A549 (cell line): ENCODE measurements at regions not wholly inside any gene's neighbourhood (a gene's known extent, or its start where the extent isn't known, plus 50 kb on each side); places are given as distances from the start of the nearest gene placed in this dataset.
A peak's percentile ranks its signal among the peaks of the same experiment; 100 is the strongest.

Source experiments
- ATAC-seq, 2 experiments: fragments of 200-7000 bp in 1 of 2; fragments of >200 bp in 1 of 2; cut with Nextera tagmentation in 1 of 2; cut with Tn5 transposase in 1 of 2; 3 replicates each; pipeline versions ENCODE4 v1.8.0 to v1.9.1; 2018 to 2020; ENCODE audit warnings: mild to moderate bottlenecking in 1 of 2, moderate library complexity in 1 of 2
- CTCF ChIA-PET: fragments of 300-600 bp; sonication (Branson Sonifier 250); formaldehyde crosslinking; extraction: SDS; loops from one replicate; lab custom pipeline; 2021; ENCODE audit warnings: antibody characterized with exemption, inconsistent platforms; lab: Yijun Ruan, JAX
- POLR2A ChIA-PET: fragments of 350-600 bp; formaldehyde crosslinking; extraction: SDS; loops from one replicate; lab custom pipeline; 2021; ENCODE audit warnings: antibody characterized with exemption, inconsistent platforms; lab: Yijun Ruan, JAX
- DNase-seq, 2 experiments: peaks; one replicate each; pipeline versions ENCODE4 v3.0.0 to v3.0.0-alpha.2; 2011 to 2016; ENCODE audit warnings: low read depth in 1 of 2, low spot score in 1 of 2
- FAIRE-seq: peaks from 2 replicates; lab custom pipeline; 2011; peaks lifted over from hg19 to GRCh38; lab: Jason Lieb, UNC
- H3K27ac ChIP-seq, 2 experiments: fragments of >200 bp; sonication (Bioruptor Twin); formaldehyde crosslinking; 3 replicates each; pipeline ENCODE4 v1.5.1; 2016 to 2017
- H3K4me1 ChIP-seq: fragments of >200 bp; sonication (Bioruptor Twin); formaldehyde crosslinking; 3 replicates; pipeline ENCODE4 v1.6.1; 2016
- H3K4me2 ChIP-seq: fragments of >200 bp; sonication (Bioruptor Twin); formaldehyde crosslinking; 3 replicates; pipeline ENCODE4 v1.6.1; 2016
- H3K4me3 ChIP-seq: fragments of >200 bp; sonication (Bioruptor Twin); formaldehyde crosslinking; 3 replicates; pipeline ENCODE4 v1.5.1; 2016
- H3K9me3 ChIP-seq: fragments of >200 bp; sonication (Bioruptor Twin); formaldehyde crosslinking; 3 replicates; pipeline ENCODE4 v1.6.1; 2016
- BHLHE40 ChIP-seq: IDR thresholded peaks from 2 replicates; pipeline ENCODE4 v1.6.1; 2012; ENCODE audit warnings: low read depth, low read length, inconsistent platforms
- CBX2 ChIP-seq: fragments of 200-600 bp; sonication (generic); IDR thresholded peaks from 2 replicates; pipeline ENCODE4 v1.6.1; 2016; ENCODE audit warnings: low read depth, mild to moderate bottlenecking, borderline replicate concordance
- CBX8 ChIP-seq: fragments of 200-600 bp; sonication (generic); IDR thresholded peaks from 2 replicates; pipeline ENCODE4 v1.6.1; 2016
- CHD4 ChIP-seq: fragments of 200-600 bp; sonication (generic); IDR thresholded peaks from 2 replicates; pipeline ENCODE4 v1.6.1; 2016; ENCODE audit warnings: antibody characterized with exemption, mild to moderate bottlenecking, borderline replicate concordance
- E2F6 ChIP-seq: IDR thresholded peaks from 2 replicates; pipeline ENCODE4 v1.6.1; 2012; ENCODE audit warnings: low read depth, borderline replicate concordance
- EHMT2 ChIP-seq: fragments of 200-600 bp; sonication (generic); IDR thresholded peaks from 2 replicates; pipeline ENCODE4 v1.6.1; 2016; ENCODE audit warnings: antibody characterized with exemption, low read depth, mild to moderate bottlenecking, moderate library complexity
- ELK1 ChIP-seq: fragments of 150-350 bp; IDR thresholded peaks from 2 replicates; pipeline ENCODE4 v1.6.1; 2014; ENCODE audit warnings: low read depth, mild to moderate bottlenecking, low read length
- ESRRA ChIP-seq: fragments of 150-350 bp; IDR thresholded peaks from 2 replicates; pipeline ENCODE4 v1.6.1; 2014; ENCODE audit warnings: mild to moderate bottlenecking, low read length, borderline replicate concordance
- FOSL2 ChIP-seq, 2 experiments: fragments of 450-650 bp in 1 of 2; fragments of >200 bp in 1 of 2; sonication (Bioruptor Twin) in 1 of 2; formaldehyde crosslinking; IDR thresholded peaks; 2 replicates each; pipeline versions ENCODE4 v1.5.0 to v1.6.1; 2016 to 2020; ENCODE audit warnings: mild to moderate bottlenecking in 1 of 2, moderate library complexity in 1 of 2
- FOXS1 ChIP-seq: fragments of 250-450 bp; sonication (Bioruptor Pico); IDR thresholded peaks from 2 replicates; pipeline ENCODE4 v1.5.0; 2020; ENCODE audit warnings: mild to moderate bottlenecking, moderate library complexity
- HEYL ChIP-seq: fragments of 250-450 bp; sonication (Bioruptor Pico); IDR thresholded peaks from 2 replicates; pipeline ENCODE4 v1.8.0; 2021; ENCODE audit warnings: mild to moderate bottlenecking, moderate library complexity
- HOXB5 ChIP-seq: fragments of 250-450 bp; sonication (Bioruptor Pico); IDR thresholded peaks from 2 replicates; pipeline ENCODE4 v1.5.0; 2020; ENCODE audit warnings: mild to moderate bottlenecking, moderate library complexity
- JUN ChIP-seq, 2 experiments: fragments of >200 bp; sonication (Bioruptor Twin); formaldehyde crosslinking; IDR thresholded peaks; 2 replicates in 1 of 2; 3 replicates in 1 of 2; pipeline ENCODE4 v1.6.1; 2016 to 2017
- JUNB ChIP-seq: fragments of >200 bp; sonication (Bioruptor Twin); formaldehyde crosslinking; IDR thresholded peaks from 2 replicates; pipeline ENCODE4 v1.6.1; 2016
- KDM5A ChIP-seq: fragments of 200-600 bp; sonication (generic); IDR thresholded peaks from 2 replicates; pipeline ENCODE4 v1.6.1; 2016; ENCODE audit warnings: antibody characterized with exemption, mild to moderate bottlenecking
- NPAS2 ChIP-seq: fragments of 250-450 bp; sonication (Bioruptor Pico); IDR thresholded peaks from 2 replicates; pipeline ENCODE4 v1.8.0; 2022; ENCODE audit warnings: mild to moderate bottlenecking, moderate library complexity, borderline replicate concordance
- POLR2AphosphoS2 ChIP-seq: conservative IDR thresholded peaks from 2 replicates; pipeline ENCODE4 v1.6.1; 2012; ENCODE audit warnings: low read length, improper control_type of control experiment, inconsistent platforms
- REST ChIP-seq: fragments of 200-600 bp; sonication (generic); IDR thresholded peaks from 2 replicates; pipeline ENCODE4 v1.6.1; 2016; ENCODE audit warnings: antibody characterized with exemption, mild to moderate bottlenecking, moderate library complexity
- RFX5 ChIP-seq: fragments of 450-650 bp; IDR thresholded peaks from 2 replicates; pipeline ENCODE4 v1.7.1; 2014; ENCODE audit warnings: antibody characterized with exemption, mild to moderate bottlenecking, moderate library complexity
- RNF2 ChIP-seq: fragments of 200-600 bp; sonication (generic); IDR thresholded peaks from 2 replicates; pipeline ENCODE4 v1.6.1; 2016; ENCODE audit warnings: low read depth, mild to moderate bottlenecking, antibody characterized with exemption, moderate library complexity, borderline replicate concordance
- TP53 ChIP-seq: fragments of 250-450 bp; sonication (Bioruptor Pico); IDR thresholded peaks from 2 replicates; pipeline ENCODE4 v1.5.0; 2021; ENCODE audit warnings: mild to moderate bottlenecking, moderate library complexity
- ZC3H11A ChIP-seq: fragments of 450-650 bp; IDR thresholded peaks from 2 replicates; pipeline ENCODE4 v1.6.1; 2014; ENCODE audit warnings: antibody characterized with exemption, mild to moderate bottlenecking
- ZNF302 ChIP-seq: fragments of 250-450 bp; sonication (Bioruptor Pico); IDR thresholded peaks from 2 replicates; pipeline ENCODE4 v1.9.0; 2021; ENCODE audit warnings: inconsistent platforms, mild to moderate bottlenecking, moderate library complexity
- WGBS: methylation state at CpG from one replicate; pipeline ENCODE4 v1.1.6; 2017; ENCODE audit errors: missing lambda C conversion rate; 5-methylcytosine and 5-hydroxymethylcytosine counted together

GRCh38 chr12:67592228-67593011 is 56.1 kb upstream of the DYRK2 start (continued):
- TF ChIP-seq REST = no peak
- no peak for TF ChIP-seq FOXS1 (CRISPR knock-in tag)
- TF ChIP-seq CBX2 = no peak
- no peak for TF ChIP-seq ZC3H11A
- TF ChIP-seq ELK1 = no peak
- TF ChIP-seq ZNF302 (CRISPR knock-in tag) = no peak
- no peak for TF ChIP-seq FOSL2 (IDR thresholded peaks at IDR 0.05)
- TF ChIP-seq FOSL2 (CRISPR knock-in tag; IDR thresholded peaks at IDR 0.05) = no peak
- no peak for TF ChIP-seq CBX8

- H3K27ac ChIP-seq = no peak overlapping the region
- CTCF ChIA-PET = no interaction called here
- H3K9me3 ChIP-seq = no peaks in the 10 kb centered on the region
- no peak for TF ChIP-seq NPAS2 (CRISPR knock-in tag)
- TF ChIP-seq CBX8 = no peak
- no peak for TF ChIP-seq ESRRA
- no peak for TF ChIP-seq EHMT2
- no peak for TF ChIP-seq TP53
- no peak for TF ChIP-seq HEYL (CRISPR knock-in tag)
- no peak for TF ChIP-seq CHD4
- POLR2A ChIA-PET = no interaction called here
- DNase-seq (peak; percentile 5 to 7), FAIRE-seq (no peak), ATAC-seq (peak in 1 of 2 experiments; percentile 54; a peak in 2 of 6 replicates)
- no peak overlapping the region; the same call in 2 of the 3 replicates for H3K4me2 ChIP-seq
- peaks cover 7% of the 10 kb centered on the region for H3K4me1 ChIP-seq
- no peak overlapping the region for H3K4me3 ChIP-seq
These were observed 55.5 kb upstream of the DYRK2 start for GRCh38 chr12:67593041-67593440.

- H3K4me2 ChIP-seq = no peak overlapping the region
These were observed 54.8 kb upstream of the DYRK2 start for GRCh38 chr12:67593461-67594330.

More at GRCh38 chr12:67593461-67594330, 54.8 kb upstream of the DYRK2 start:
- ChIA-PET POLR2A (no interaction called here), CTCF (interaction anchor here (1.0 kb wide), 1 partner anchor 495 kb away, joined by 3 read pairs; no protein-coding TSS in a partner anchor)
- ATAC-seq (no peak), FAIRE-seq (no peak), DNase-seq (no peak)
- no peak for TF ChIP-seq BHLHE40
- no peak for TF ChIP-seq HOXB5
- TF ChIP-seq ELK1 = no peak
- TF ChIP-seq EHMT2 = no peak
- TF ChIP-seq RFX5 = no peak
- TF ChIP-seq JUNB = no peak
- no peak for TF ChIP-seq E2F6
- no peak for TF ChIP-seq KDM5A
- no peak for TF ChIP-seq RNF2
- TF ChIP-seq JUN (IDR thresholded peaks at IDR 0.05) = no peak
- TF ChIP-seq POLR2AphosphoS2 = no peak
- Histone ChIP-seq H3K9me3 (no peaks in the 10 kb centered on the region), H3K4me1 (peaks cover 7% of the 10 kb centered on the region), H3K27ac (0 out of 6 replicates have a peak overlapping the region, but pooled peaks of 1 of the 2 experiments have one; percentile 9), H3K4me3 (no peak overlapping the region)
- WGBS = 89% methylated on average over 2 of the region's 2 CpGs
